Fibroblast of the aortic adventitia (primary cell): ENCODE measurements at regions not wholly inside any gene's neighbourhood (a gene's known extent, or its start where the extent isn't known, plus 50 kb on each side); places are given as distances from the start of the nearest gene placed in this dataset.

Source experiments
- DNase-seq: peaks from one replicate; pipeline ENCODE4 v3.0.0-alpha.2; 2010; ENCODE audit warnings: low read depth
- H3K4me3 ChIP-seq: 2 replicates; pipeline ENCODE4 v1.5.1; 2011; ENCODE audit warnings: low read depth, mild to moderate bottlenecking, control low read depth, low read length, moderate library complexity
- CTCF ChIP-seq: IDR thresholded peaks from 2 replicates; pipeline ENCODE4 v1.5.1; 2011; ENCODE audit warnings: mild to moderate bottlenecking, low read length, control low read depth, inconsistent platforms; ENCODE audit not compliant: insufficient read depth

GRCh38 chr2:41084321-41084720 lies 632.4 kb upstream of the SLC8A1 start:
- no peak overlapping the region for H3K4me3 ChIP-seq
- no peak for TF ChIP-seq CTCF
- DNase-seq, result no peak

DNA sequence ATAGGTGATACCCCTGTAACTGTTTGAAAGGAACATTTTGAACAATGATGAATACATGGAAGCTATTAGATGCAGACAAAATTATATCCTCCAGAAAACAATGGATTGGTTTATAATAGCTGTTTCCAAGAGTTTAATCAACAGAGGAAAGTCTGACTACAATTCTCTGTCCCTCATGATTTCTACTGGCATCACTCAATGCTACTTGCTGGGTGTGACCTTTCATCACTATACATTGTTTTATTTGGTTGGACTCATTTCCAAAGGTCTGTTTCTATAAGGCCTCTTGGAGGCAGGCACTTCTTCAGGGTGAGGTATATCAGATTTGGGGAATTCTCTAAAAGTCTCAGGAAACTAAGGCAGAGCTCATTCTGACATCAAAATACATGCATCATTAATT lies 636.1 kb upstream of the SLC8A1 start:
- no peak for DNase-seq
- TF ChIP-seq CTCF, result no peak
- no peak overlapping the region for H3K4me3 ChIP-seq

DNA sequence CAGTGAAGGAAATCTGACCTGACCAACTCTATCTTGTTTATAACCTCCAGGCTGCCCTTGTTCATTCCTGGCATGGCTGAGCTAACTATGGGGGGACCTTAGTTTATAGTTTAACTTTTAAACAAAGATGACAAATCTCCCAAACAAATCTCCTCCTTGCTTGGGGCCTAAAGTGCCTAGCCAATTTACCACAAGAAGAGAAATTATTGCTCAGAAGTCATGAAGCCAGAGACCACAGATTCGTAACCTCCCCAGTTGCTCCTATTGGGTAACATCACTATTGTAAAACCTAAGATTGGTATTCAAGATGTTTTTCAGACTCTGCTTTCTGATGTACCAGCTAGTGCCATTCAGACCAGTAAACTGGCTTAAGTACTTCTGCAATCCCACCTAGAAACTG lies 649.4 kb upstream of the SLC8A1 start:
- DNase-seq, result no peak
- no peak for TF ChIP-seq CTCF
- H3K4me3 ChIP-seq, result no peak overlapping the region

DNA sequence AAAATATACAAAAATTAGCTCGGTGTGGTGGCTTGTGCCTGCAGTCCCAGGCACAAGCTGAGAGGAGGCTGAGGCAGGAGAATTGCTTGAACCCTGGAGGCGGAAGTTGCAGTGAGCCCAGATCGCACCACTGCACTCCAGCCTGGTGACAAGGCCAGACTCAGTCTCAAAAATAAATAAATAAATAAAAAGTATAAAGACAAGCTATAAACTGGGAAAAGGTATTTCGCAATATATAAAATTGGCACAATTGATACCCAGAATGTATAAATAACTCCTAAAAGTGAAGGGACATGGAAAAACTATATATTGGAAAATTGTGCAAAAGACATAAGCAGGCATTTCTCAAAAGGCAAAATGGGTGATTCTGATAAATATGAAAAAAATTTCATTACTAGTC lies 657.9 kb upstream of the SLC8A1 start:
- H3K4me3 ChIP-seq, result no peak overlapping the region
- no peak for DNase-seq
- TF ChIP-seq CTCF, result no peak

DNA sequence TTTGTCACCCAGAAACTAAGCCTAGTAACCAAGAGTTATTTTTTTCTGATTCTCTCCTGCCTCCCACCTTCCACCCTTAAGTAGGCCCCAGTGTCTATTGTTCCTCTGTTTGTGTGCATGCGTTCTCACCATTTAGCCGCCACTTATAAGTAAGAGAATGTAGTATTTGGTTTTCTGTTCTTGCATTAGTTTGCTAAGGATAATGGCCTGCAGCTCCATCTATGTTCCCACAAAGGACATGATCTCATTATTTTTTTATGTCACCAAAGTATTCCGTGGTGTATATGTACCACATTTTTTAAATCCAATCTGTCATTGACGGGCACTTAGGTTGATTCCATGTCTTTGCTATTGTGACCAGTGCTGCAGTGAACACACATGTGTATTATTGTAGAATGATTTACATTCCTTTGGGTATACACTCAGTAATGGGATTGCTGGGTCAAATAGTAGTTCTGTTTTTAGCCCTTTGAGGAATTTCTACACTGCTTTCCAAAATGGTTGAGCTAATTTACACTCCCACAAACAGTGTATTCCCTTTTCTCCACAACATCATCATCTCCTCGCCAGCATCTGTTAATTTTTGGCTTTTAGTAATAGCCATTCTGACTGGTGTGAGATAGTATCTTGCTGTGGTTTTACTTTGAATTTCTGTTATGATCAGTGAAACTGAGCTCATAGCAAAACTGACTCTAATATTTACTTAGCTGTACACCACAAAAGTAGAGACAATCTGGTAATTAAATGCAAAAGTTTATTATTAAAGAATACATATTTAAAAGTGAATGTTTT lies 660.1 kb upstream of the SLC8A1 start:
- DNase-seq, result no peak
- no peak for TF ChIP-seq CTCF
- no peak overlapping the region for H3K4me3 ChIP-seq

DNA sequence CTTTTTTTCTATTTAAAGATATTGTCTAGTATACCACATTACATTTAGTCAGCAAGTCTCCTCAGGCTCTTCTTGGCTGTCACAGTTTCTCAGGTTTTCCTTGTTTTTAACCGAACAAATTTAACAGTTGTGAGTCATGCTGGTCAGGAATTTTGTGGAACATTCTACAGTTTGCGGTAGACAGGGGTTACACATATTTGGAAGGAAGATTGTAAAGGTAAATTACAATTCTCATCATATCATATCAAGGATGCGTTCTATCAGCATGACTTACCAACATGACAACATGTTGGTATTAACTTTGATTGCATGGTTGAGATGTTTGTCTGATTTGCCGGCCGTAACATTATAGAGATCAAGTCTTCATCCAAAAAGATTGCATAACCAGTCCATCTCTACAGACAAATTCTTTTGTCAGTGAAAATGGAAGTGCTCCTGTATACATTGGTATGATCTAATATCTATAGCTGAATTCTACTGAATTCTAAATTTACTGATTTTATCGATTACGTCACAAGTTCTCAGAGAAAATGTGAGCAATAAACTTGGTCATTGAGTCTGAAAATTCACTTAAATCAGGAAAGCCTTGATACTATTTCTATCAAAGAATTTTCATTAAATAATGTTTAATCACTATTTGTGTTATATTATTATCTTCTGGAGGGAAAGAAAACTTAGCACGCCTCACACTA lies 664.4 kb upstream of the SLC8A1 start:
- no peak overlapping the region for H3K4me3 ChIP-seq
- TF ChIP-seq CTCF, result no peak
- DNase-seq, result no peak

- no peak overlapping the region for H3K4me3 ChIP-seq
- DNase-seq, result no peak
- no peak for TF ChIP-seq CTCF
Measured at GRCh38 chr2:41119489-41119888, 667.6 kb upstream of the SLC8A1 start.
